ENCODE measurements at regions not wholly inside any gene's neighbourhood (a gene's known extent, or its start where the extent isn't known, plus 50 kb on each side); places are given as distances from the start of the nearest gene placed in this dataset.
"Not testable (repeated sequence)": the region's sequence is repeated elsewhere in the genome, so short reads cannot be mapped to it uniquely, and the experiment has no call there.

DNA sequence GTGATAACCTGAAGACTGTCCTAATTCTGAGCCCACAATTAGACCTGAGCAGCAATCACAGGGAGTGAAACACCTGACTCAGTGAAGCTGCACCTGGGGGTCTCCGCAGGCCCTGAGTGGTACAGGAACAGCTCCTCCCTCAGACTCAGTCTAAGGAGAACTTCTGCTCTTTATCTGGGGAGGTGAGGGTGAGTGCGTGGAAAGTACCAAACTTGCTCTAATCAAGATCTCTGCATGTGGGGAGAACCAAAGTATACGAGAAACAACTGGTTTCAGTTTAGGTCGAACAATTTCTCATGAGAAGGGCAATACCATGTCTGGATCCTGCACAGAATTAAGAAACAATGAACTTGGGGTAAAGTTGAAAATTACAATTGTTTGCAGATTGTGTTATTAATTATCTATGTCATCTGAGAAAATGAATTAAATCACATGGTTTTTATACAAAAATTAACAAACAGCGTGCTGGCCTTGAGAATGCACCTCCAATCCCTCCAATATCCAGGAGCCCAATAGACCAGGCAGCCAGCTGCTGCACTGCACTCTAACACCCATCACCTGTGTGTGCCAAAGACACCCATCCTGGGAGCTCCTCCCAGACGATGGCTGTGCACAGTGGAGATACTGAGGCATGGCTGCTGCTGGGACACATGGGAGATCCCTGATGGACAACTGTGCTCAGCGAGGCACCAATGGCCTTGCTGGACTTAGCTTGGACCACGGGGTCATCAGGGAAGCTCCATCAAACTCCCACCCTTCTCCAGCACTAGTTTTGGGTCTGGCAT, 828.8 kb downstream of the TMEM121 start:
- H3K4me1 ChIP-seq (ENCODE audit: insufficient read depth); H3K36me3 ChIP-seq (ENCODE audit: insufficient read depth); DNase-seq (ENCODE audit: extremely low spot score); H3K27ac ChIP-seq (ENCODE audit: low read depth); H3K4me3 ChIP-seq (ENCODE audit: low read depth, low read length): not testable (repeated sequence)
- 31% methylated on average over 7 of the region's 8 CpGs for WGBS

DNA sequence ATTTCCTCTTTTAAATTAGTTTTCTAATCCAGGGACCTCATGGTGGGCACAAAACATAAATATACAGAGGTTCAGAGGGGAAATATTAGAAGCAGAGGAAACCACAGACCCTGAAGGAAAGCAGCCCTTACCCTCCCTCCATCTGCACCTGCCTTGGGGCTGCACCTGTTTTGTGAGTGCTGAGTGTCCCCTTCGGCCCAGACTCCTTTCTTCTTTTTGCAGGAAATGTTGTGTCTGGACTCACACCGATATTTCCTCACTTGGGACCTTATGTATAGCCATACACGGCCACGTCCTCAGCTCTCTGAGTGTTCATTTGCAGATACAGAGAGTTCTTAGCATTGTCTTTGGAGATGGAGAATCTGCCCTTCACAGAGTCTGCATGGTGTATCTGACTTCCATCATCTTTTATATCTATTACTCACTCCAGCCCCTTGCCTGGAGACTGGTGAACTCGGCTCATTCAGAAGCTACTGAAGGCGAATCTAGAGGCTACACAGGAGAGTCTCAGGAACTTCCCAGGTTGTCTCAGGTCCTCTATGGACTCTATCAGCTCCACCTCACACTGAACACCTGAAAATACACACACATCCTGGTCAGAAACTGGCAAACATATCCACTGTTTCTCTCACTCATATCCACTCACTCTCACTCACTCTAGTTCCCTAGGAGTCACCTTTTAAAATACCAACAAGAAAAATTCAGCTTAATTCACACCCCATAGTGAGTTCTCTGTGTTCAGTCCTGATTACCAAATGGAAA, 829.7 kb downstream of the TMEM121 start:
- not testable (repeated sequence) for DNase-seq (ENCODE audit: extremely low spot score); H3K4me1 ChIP-seq (ENCODE audit: insufficient read depth); H3K4me3 ChIP-seq (ENCODE audit: low read depth, low read length); H3K36me3 ChIP-seq (ENCODE audit: insufficient read depth); H3K27ac ChIP-seq (ENCODE audit: low read depth)
- 46% methylated on average over 6 of the region's 6 CpGs for WGBS

- not testable (repeated sequence) for DNase-seq (ENCODE audit: extremely low spot score); H3K4me1 ChIP-seq (ENCODE audit: insufficient read depth); H3K4me3 ChIP-seq (ENCODE audit: low read depth, low read length); H3K36me3 ChIP-seq (ENCODE audit: insufficient read depth); H3K27ac ChIP-seq (ENCODE audit: low read depth)
- 23% methylated on average over 2 of the region's 2 CpGs for WGBS
Measured at GRCh38 chr14:106356643-106356930, 830.2 kb downstream of the TMEM121 start.

DNA sequence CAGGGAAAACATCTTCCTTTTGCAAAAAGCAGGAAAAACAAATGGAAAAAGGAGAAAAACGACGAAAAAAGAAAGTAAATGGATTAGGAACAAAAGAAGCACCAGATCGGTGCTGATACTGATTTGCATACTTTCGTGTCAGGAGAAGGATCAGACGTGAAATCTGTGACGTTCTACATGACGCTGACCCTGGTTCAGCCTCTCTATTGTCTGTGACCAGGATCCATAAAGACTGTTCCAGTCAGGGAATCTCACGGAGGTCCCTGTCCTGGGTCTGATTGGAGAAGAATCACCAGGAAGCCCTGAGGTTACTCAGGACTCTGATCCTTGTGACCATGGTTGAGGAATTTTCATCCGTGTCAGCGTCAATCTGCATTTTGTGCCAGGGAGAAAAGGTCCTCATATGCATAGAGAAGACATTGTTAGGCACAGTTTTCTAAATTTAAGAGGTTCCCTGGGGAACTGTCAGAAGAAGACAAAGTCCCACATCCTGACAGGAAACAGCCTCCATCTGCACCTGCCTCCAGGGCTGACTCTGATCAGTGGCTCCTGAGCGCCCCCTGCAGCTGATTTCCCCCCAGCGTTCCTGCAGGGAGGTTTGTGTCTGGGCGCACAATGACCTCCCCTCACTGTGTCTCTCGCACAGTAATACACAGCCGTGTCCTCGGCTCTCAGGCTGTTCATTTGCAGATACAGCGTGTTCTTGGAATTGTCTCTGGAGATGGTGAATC, 832.9 kb downstream of the TMEM121 start:
- not testable (repeated sequence) for H3K4me3 ChIP-seq (ENCODE audit: low read depth, low read length); H3K27ac ChIP-seq (ENCODE audit: low read depth); H3K36me3 ChIP-seq (ENCODE audit: insufficient read depth); DNase-seq (ENCODE audit: extremely low spot score); H3K4me1 ChIP-seq (ENCODE audit: insufficient read depth)
- WGBS, result 53% methylated on average over 17 of the region's 17 CpGs

- DNase-seq (ENCODE audit: extremely low spot score); H3K27ac ChIP-seq (ENCODE audit: low read depth); H3K36me3 ChIP-seq (ENCODE audit: insufficient read depth); H3K4me1 ChIP-seq (ENCODE audit: insufficient read depth); H3K4me3 ChIP-seq (ENCODE audit: low read depth, low read length): not testable (repeated sequence)
- 38% methylated on average over 2 of the region's 4 CpGs for WGBS
Measured at GRCh38 chr14:106365371-106365770, 839.0 kb downstream of the TMEM121 start.

DNA sequence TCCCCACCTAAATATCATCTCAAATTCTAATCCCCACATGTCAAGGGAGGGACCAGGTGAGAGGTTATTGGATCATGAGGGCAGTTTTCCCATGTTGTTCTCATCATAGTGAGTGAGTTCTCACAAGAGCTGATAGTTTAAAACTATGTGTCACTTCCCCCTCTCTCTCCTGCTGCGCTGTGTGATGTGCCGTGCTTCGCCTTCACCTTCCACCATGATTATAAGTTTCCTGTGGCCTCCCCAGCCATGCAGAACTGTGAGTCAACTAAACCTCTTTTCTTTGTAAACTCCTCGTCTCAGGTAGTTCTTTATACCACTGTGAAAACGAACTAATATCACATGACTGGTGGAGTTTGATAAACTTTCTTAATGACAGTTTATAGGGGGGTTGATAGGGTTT, 839.5 kb downstream of the TMEM121 start:
- not testable (repeated sequence) for H3K27ac ChIP-seq (ENCODE audit: low read depth); DNase-seq (ENCODE audit: extremely low spot score); H3K4me1 ChIP-seq (ENCODE audit: insufficient read depth); H3K36me3 ChIP-seq (ENCODE audit: insufficient read depth); H3K4me3 ChIP-seq (ENCODE audit: low read depth, low read length)
- 51% methylated on average over 5 of the region's 5 CpGs for WGBS

GRCh38 chr14:106366971-106367370, 840.6 kb downstream of the TMEM121 start:
- H3K36me3 ChIP-seq (ENCODE audit: insufficient read depth); H3K27ac ChIP-seq (ENCODE audit: low read depth); H3K4me3 ChIP-seq (ENCODE audit: low read depth, low read length); H3K4me1 ChIP-seq (ENCODE audit: insufficient read depth); DNase-seq (ENCODE audit: extremely low spot score): not testable (repeated sequence)
- WGBS, result 25% methylated on average over 1 of the region's 1 CpG

DNA sequence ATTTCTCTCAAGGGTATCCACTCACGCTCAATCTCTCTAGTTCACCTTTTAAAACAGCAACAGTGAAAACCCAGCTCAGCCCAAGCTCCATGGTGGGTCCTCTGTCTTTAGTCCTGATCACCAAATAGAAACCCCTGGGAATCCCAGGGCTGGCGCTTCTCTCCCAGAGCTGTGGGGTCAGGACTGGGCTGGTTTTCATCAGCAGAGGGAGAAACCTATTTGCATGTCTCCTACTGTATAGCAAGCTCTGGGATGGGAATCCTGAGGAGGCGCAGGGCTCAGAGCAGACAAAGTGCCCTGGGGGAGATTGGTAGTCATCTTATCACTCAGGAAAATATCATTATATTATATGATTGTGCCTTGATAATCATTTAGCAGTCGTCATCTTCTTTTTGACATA, 843.1 kb downstream of the TMEM121 start:
- H3K4me1 ChIP-seq (ENCODE audit: insufficient read depth); H3K27ac ChIP-seq (ENCODE audit: low read depth); H3K4me3 ChIP-seq (ENCODE audit: low read depth, low read length); H3K36me3 ChIP-seq (ENCODE audit: insufficient read depth); DNase-seq (ENCODE audit: extremely low spot score): not testable (repeated sequence)
- WGBS, result 48% methylated on average over 3 of the region's 4 CpGs

- no peaks in the 10 kb centered on the region for H3K36me3 ChIP-seq (ENCODE audit: insufficient read depth)
- no peak for DNase-seq (ENCODE audit: extremely low spot score)
- no peaks in the 10 kb centered on the region for H3K4me1 ChIP-seq (ENCODE audit: insufficient read depth)
- WGBS, result 28% methylated on average over 17 of the region's 17 CpGs
- no peak overlapping the region for H3K4me3 ChIP-seq (ENCODE audit: low read depth, low read length)
- no peak overlapping the region for H3K27ac ChIP-seq (ENCODE audit: low read depth)
Measured at GRCh38 chr14:106372870-106373652, 846.7 kb downstream of the TMEM121 start.

- H3K36me3 ChIP-seq (ENCODE audit: insufficient read depth); H3K4me3 ChIP-seq (ENCODE audit: low read depth, low read length); DNase-seq (ENCODE audit: extremely low spot score); H3K4me1 ChIP-seq (ENCODE audit: insufficient read depth); H3K27ac ChIP-seq (ENCODE audit: low read depth): not testable (repeated sequence)
- WGBS, result 56% methylated on average over 13 of the region's 13 CpGs
Measured at GRCh38 chr14:106373653-106374110, 847.3 kb downstream of the TMEM121 start.

DNA sequence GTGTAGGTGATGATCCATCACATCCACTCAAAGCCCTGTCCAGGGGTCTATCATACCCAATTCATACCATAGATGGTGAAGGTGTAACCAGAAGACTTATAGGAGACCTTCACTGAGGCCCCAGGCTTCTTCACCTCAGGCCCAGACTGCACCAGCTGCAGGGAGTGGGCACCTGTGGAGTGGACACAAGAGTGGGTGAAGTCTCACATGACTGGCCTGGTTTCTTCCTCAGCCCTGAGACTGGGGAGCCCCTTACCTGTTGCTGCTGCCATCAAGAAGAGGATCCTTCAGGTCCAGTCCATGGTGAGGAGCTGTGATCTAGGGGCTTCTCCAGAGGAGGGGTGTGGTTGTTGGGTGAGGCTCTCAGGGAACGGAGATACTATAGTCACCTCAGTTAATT, 851.0 kb downstream of the TMEM121 start:
- H3K4me3 ChIP-seq (ENCODE audit: low read depth, low read length), result no peak overlapping the region
- H3K4me1 ChIP-seq (ENCODE audit: insufficient read depth), result no peaks in the 10 kb centered on the region
- H3K27ac ChIP-seq (ENCODE audit: low read depth), result no peak overlapping the region
- no peak for DNase-seq (ENCODE audit: extremely low spot score)
- H3K36me3 ChIP-seq (ENCODE audit: insufficient read depth), result no peaks in the 10 kb centered on the region
- 67% methylated on average over 1 of the region's 1 CpG for WGBS

GRCh38 chr14:106378191-106378590, 851.8 kb downstream of the TMEM121 start:
- Histone ChIP-seq H3K4me1 (ENCODE audit: insufficient read depth) (no peaks in the 10 kb centered on the region), H3K4me3 (ENCODE audit: low read depth, low read length) (no peak overlapping the region), H3K36me3 (ENCODE audit: insufficient read depth) (no peaks in the 10 kb centered on the region), H3K27ac (ENCODE audit: low read depth) (no peak overlapping the region)
- no peak for DNase-seq (ENCODE audit: extremely low spot score)
- WGBS, result 5% methylated on average over 3 of the region's 3 CpGs

GRCh38 chr14:106380740-106381139, 854.4 kb downstream of the TMEM121 start:
- Histone ChIP-seq H3K4me3 (ENCODE audit: low read depth, low read length) (no peak overlapping the region), H3K4me1 (ENCODE audit: insufficient read depth) (no peaks in the 10 kb centered on the region), H3K36me3 (ENCODE audit: insufficient read depth) (no peaks in the 10 kb centered on the region), H3K27ac (ENCODE audit: low read depth) (no peak overlapping the region)
- 63% methylated on average over 2 of the region's 2 CpGs for WGBS
- DNase-seq (ENCODE audit: extremely low spot score), result no peak

All from urinary bladder (tissue), 3 donors.